Natural killer cell (primary cell): ENCODE measurements at regions not wholly inside any gene's neighbourhood (a gene's known extent, or its start where the extent isn't known, plus 50 kb on each side); places are given as distances from the start of the nearest gene placed in this dataset.

Source experiments
- ATAC-seq, 3 donors: fragments of 150-1000 bp in 2 of 3; fragments of 200-7000 bp in 1 of 3; cut with Tn5 transposase; 1 replicate in 1 of 3; 2 replicates in 2 of 3; pipeline ENCODE4 v1.10.0; 2021; ENCODE audit warnings: mild to moderate bottlenecking in 2 of 3, moderate library complexity in 2 of 3
- DNase-seq, 2 donors: peaks; one replicate each; pipeline versions ENCODE4 v3.0.0 to v3.0.0-alpha.2; 2013 to 2021; ENCODE audit warnings: mixed read lengths in 1 of 2
- H3K27ac ChIP-seq: one replicate; pipeline ENCODE4 v1.5.1; 2013; ENCODE audit warnings: mild to moderate bottlenecking, low read length
- H3K27me3 ChIP-seq: one replicate; pipeline ENCODE4 v1.6.1; 2013; ENCODE audit warnings: low read length; ENCODE audit not compliant: control insufficient read depth, insufficient read depth
- H3K36me3 ChIP-seq: one replicate; pipeline ENCODE4 v1.6.1; 2013; ENCODE audit warnings: low read length; ENCODE audit not compliant: control insufficient read depth, insufficient read depth
- H3K4me1 ChIP-seq: one replicate; pipeline ENCODE4 v1.6.1; 2013; ENCODE audit warnings: low read length; ENCODE audit not compliant: control insufficient read depth, insufficient read depth
- H3K4me3 ChIP-seq: one replicate; pipeline ENCODE4 v1.5.1; 2013; ENCODE audit warnings: low read length
- H3K9me3 ChIP-seq: one replicate; pipeline ENCODE4 v1.6.1; 2013; ENCODE audit warnings: low read length; ENCODE audit not compliant: control insufficient read depth, insufficient read depth
- H3K27ac Mint-ChIP-seq, 2 donors: one replicate each; pipeline ENCODE4 v1.8.0; 2022; ENCODE audit warnings: mild to moderate bottlenecking in 2 of 2, mixed read lengths in 2 of 2, moderate library complexity in 1 of 2
- H3K27me3 Mint-ChIP-seq, 2 donors: one replicate each; pipeline ENCODE4 v1.8.0; 2022; ENCODE audit warnings: low read depth in 2 of 2, mixed read lengths in 2 of 2
- H3K36me3 Mint-ChIP-seq: one replicate; pipeline ENCODE4 v1.8.0; 2022; ENCODE audit warnings: mixed read lengths
- H3K4me1 Mint-ChIP-seq, 2 donors: one replicate each; pipeline ENCODE4 v1.8.0; 2022; ENCODE audit warnings: mixed read lengths in 2 of 2
- H3K4me3 Mint-ChIP-seq: one replicate; pipeline ENCODE4 v1.8.0; 2022; ENCODE audit warnings: mild to moderate bottlenecking, moderate library complexity, mixed read lengths
- H3K9me3 Mint-ChIP-seq, 2 donors: one replicate each; pipeline ENCODE4 v1.8.0; 2022; ENCODE audit warnings: mixed read lengths in 2 of 2
- WGBS: methylation state at CpG from one replicate; pipeline ENCODE4 v1.1.7; 2013; ENCODE audit warnings: missing lambda C conversion rate; ENCODE audit not compliant: insufficient coverage; 5-methylcytosine and 5-hydroxymethylcytosine counted together
- intact Hi-C: fragments of 100-400 bp; cut with micrococcal nuclease; formaldehyde crosslinking; loops from one replicate; pipeline ENCODE4 v1.14.2; 2022
- TF ChIP-seq, protein P1 (sequence below): fragments of 200-600 bp; IDR thresholded peaks from one replicate; pipeline ENCODE4 v1.8.0; 2022; ENCODE audit warnings: antibody characterized with exemption

GRCh38 chr15:61726166-61726565 is 334.1 kb downstream of the VPS13C start:
- Histone ChIP-seq H3K27ac (no peak overlapping the region), H3K9me3 (no peaks in the 10 kb centered on the region), H3K36me3 (no peaks in the 10 kb centered on the region), H3K4me1 (no peaks in the 10 kb centered on the region), H3K27me3 (no peaks in the 10 kb centered on the region), H3K4me3 (no peak overlapping the region)
- Mint-ChIP-seq H3K9me3 (no peaks in the 10 kb centered on the region), H3K36me3 (no peaks in the 10 kb centered on the region), H3K27ac (no peak overlapping the region), H3K4me1 (no peaks in the 10 kb centered on the region), H3K27me3 (peaks cover 14 to 25% of the 10 kb centered on the region in 2 donors), H3K4me3 (no peak overlapping the region)
- intact Hi-C loops, result no loop called here
- TF ChIP-seq, protein P1, sequence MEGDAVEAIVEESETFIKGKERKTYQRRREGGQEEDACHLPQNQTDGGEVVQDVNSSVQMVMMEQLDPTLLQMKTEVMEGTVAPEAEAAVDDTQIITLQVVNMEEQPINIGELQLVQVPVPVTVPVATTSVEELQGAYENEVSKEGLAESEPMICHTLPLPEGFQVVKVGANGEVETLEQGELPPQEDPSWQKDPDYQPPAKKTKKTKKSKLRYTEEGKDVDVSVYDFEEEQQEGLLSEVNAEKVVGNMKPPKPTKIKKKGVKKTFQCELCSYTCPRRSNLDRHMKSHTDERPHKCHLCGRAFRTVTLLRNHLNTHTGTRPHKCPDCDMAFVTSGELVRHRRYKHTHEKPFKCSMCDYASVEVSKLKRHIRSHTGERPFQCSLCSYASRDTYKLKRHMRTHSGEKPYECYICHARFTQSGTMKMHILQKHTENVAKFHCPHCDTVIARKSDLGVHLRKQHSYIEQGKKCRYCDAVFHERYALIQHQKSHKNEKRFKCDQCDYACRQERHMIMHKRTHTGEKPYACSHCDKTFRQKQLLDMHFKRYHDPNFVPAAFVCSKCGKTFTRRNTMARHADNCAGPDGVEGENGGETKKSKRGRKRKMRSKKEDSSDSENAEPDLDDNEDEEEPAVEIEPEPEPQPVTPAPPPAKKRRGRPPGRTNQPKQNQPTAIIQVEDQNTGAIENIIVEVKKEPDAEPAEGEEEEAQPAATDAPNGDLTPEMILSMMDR, result no peak
- DNase-seq, result no peak
- 83% methylated on average over 5 of the region's 7 CpGs for WGBS
- no peak for ATAC-seq

- Mint-ChIP-seq H3K36me3 (no peaks in the 10 kb centered on the region), H3K27me3 (peaks cover 13 to 27% of the 10 kb centered on the region in 2 donors), H3K4me1 (no peaks in the 10 kb centered on the region), H3K9me3 (no peaks in the 10 kb centered on the region), H3K27ac (no peak overlapping the region), H3K4me3 (no peak overlapping the region)
- H3K27me3 ChIP-seq, result no peaks in the 10 kb centered on the region
- DNase-seq (no peak), ATAC-seq (no peak)
- TF ChIP-seq, protein P1, result no peak
- intact Hi-C loops, result no loop called here
- H3K27ac ChIP-seq, result no peak overlapping the region
- H3K4me3 ChIP-seq, result no peak overlapping the region
- no peaks in the 10 kb centered on the region for H3K9me3 ChIP-seq
- H3K4me1 ChIP-seq, result no peaks in the 10 kb centered on the region
- 71% methylated on average over 3 of the region's 3 CpGs for WGBS
- no peaks in the 10 kb centered on the region for H3K36me3 ChIP-seq
Observed at GRCh38 chr15:61725251-61725650, 335.0 kb downstream of the VPS13C start.

DNA sequence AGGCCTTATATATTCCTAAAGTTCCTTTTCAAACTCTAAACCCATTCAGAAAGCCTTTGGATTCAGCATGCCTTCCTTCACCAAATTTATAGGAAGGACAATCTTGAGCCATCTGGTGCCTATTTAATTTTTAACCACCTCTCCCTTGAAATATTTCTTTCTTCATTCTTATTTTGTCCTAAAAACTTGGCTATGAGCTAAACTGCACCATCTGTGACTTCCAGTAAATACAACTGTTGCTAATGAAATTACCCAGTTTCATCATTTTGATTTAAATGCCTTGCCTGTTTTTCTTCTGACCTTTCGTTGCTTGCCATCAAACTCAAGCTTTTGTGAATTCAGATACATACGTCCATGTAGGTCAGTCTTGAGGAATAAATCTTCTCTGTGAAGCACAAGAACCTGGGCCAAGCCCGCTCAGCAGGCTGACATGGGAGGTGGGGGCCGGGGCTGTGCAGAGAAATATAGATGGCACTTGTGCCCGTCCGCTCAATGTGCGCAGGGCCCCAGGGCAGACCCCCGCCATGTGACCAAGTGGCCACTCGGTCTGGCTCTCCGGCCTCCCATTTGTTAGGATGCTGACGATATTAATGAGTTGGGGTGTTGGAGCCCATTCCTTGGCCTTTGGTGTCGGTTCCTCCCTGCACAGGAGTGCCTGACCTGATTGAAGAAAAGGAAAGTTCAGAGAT is 335.9 kb downstream of the VPS13C start:
- no peaks in the 10 kb centered on the region for H3K4me1 Mint-ChIP-seq
- DNase-seq, result no peak
- H3K27ac ChIP-seq, result no peak overlapping the region
- H3K36me3 ChIP-seq, result no peaks in the 10 kb centered on the region
- intact Hi-C loops, result no loop called here
- TF ChIP-seq, protein P1, result no peak
- no peak overlapping the region for H3K4me3 Mint-ChIP-seq
- H3K9me3 ChIP-seq, result no peaks in the 10 kb centered on the region
- no peaks in the 10 kb centered on the region for H3K36me3 Mint-ChIP-seq
- WGBS, result 88% methylated on average over 12 of the region's 12 CpGs
- ATAC-seq, result no peak
- H3K27me3 ChIP-seq, result no peaks in the 10 kb centered on the region
- no peak overlapping the region for H3K27ac Mint-ChIP-seq
- no peaks in the 10 kb centered on the region for H3K9me3 Mint-ChIP-seq
- no peak overlapping the region for H3K4me3 ChIP-seq
- H3K4me1 ChIP-seq, result no peaks in the 10 kb centered on the region
- peaks cover 13 to 33% of the 10 kb centered on the region in 2 donors for H3K27me3 Mint-ChIP-seq

GRCh38 chr15:61721418-61721817 is 338.8 kb downstream of the VPS13C start:
- Mint-ChIP-seq H3K27ac (no peak overlapping the region), H3K27me3 (peaks cover 9 to 28% of the 10 kb centered on the region in 2 donors), H3K9me3 (no peaks in the 10 kb centered on the region), H3K4me3 (no peak overlapping the region), H3K4me1 (no peaks in the 10 kb centered on the region), H3K36me3 (no peaks in the 10 kb centered on the region)
- Histone ChIP-seq H3K27ac (no peak overlapping the region), H3K4me3 (no peak overlapping the region), H3K9me3 (no peaks in the 10 kb centered on the region), H3K4me1 (no peaks in the 10 kb centered on the region), H3K36me3 (no peaks in the 10 kb centered on the region), H3K27me3 (no peaks in the 10 kb centered on the region)
- DNase-seq, result no peak
- intact Hi-C loops, result no loop called here
- WGBS, result 90% methylated on average over 4 of the region's 4 CpGs
- TF ChIP-seq, protein P1, result no peak
- no peak for ATAC-seq
